ENCODE measurements at regions not wholly inside any gene's neighbourhood (a gene's known extent, or its start where the extent isn't known, plus 50 kb on each side); places are given as distances from the start of the nearest gene placed in this dataset.
A peak's percentile ranks its signal among the peaks of the same experiment; 100 is the strongest.

DNA sequence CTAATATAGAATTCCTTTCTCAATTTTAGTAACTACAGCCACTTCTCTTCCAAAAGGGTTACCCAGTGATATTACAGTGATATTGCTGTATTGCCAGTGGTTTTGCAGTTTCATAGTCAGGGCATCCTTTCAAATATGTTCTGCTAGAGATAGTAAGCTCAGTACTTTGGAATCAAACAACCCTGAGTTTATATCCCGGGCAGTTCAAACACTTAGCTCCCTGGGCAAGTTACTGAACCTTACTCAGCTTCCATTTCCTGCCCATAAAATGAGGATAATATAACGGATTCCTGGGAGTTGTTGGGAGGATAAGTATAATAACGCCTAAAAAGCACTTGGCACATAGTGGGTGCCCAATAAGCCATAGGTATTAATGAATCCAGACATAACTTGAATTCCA is 212.6 kb upstream of the PARD3B start:
- no peak for DNase-seq

DNA sequence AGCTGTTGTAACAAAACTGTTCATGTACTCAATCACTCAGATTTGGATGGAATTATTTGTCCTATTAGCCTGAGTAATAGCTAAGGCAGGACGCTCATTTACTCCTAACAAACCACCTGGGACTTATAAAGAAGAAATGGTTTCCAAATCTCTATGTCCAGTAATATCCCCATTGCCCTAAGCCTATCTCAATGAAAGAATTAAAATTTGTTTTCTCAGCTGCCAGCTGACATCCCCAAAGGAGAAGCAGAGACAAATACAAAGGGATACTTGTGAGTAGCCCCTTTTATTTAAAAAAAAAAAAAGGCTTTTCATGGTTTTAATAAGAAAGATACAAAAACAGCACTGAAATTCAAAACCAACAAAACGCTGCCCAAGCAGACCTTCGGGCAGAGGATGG is 211.4 kb upstream of the PARD3B start:
- no peak for DNase-seq

DNA sequence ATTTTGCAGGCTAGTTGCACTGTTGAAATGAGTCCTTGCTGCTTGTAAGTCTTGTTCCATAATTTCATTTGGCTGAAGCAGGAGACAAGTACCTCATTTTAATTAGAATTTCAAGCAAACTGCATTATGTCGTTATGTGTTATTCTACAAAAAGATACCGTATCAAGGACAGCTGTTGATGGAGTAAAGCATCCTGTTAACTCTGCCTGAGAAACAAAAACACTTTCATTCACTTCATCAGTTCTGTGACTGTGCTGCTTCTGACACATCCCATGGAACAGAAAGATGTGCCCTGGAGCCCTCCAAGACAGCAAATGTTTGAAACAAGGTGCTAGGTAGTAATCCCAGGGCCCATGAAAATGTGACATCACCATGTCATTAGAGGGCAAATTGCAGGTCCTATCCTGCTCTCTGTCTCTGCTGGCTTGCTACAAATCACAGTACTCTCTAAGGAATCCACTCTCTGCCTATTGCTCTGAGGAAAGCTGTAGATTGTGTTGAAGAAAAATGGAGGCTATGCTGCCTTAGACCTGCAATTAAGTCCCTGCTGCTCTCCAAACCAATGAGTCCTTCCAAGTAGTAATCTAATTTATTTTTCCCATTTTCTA is 209.7 kb upstream of the PARD3B start:
- DNase-seq = no peak

DNA sequence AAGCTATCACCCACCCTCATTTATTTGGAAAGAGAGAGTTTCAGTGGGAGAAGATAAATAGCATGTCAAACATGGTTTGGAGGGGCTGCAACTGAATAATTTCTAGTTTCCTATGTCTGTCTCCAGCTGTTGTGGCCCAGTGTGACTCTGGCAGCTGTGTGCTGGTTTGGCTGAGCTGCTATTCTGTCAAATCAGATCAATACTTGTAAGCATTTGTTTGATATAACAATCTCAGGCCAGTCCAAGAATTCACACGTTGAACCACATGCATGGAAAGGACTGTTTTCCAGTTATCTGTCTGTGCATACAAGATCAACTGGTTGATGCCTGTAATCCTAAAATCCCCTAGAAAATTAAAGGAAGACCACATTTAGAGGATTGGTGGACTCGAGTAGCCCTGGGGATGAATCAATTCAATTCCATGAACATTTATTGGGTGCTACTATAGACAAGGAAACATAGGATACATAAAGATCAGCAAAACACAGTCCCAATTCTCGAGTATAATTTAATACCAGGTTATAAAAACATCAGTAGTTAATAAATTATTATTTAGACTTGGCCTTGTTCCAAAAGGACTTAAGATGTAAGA is 209.0 kb upstream of the PARD3B start:
- DNase-seq = no peak

DNA sequence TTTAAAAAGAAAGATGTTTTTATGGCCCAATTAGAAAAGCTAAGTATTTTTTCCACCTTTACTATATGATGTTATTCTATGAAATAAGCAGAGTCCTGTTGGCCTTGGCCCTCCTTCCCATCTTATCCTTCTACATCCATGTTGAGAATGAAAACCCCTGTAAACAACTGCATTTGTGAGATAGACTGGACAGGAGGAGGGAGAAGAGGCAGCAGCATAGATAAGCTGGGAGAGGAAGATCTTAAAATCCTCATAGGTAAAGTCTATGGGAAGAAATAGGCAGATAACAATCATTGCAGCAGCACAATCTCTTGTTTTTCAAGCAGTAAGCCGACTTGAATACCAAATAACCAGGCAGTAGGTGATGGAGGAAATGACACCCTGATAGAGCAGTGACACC is 207.6 kb upstream of the PARD3B start:
- DNase-seq = no peak

DNA sequence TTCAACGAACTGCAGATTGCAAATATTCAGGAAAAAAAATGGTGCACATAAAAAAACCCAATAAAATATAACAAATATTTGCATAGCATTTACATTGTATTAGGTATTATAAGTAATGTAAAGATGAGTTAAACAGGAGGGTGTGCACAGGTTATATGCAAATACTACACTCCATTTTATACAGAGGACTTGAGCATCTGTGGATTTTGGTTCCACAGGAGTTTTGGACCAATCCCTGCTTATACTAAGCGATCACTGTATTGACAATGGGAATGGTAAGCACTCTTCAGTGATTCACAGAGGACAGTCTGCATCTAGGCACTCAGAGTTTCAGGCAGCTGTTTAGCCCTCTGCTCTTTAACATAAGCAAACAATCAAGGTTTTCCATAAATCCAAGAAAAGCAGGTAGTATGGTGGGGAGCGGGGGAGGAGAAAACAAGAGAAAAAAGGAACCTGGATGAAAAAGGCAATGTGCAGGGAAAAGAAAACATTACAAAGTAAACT is 206.0 kb upstream of the PARD3B start:
- no peak for DNase-seq

DNA sequence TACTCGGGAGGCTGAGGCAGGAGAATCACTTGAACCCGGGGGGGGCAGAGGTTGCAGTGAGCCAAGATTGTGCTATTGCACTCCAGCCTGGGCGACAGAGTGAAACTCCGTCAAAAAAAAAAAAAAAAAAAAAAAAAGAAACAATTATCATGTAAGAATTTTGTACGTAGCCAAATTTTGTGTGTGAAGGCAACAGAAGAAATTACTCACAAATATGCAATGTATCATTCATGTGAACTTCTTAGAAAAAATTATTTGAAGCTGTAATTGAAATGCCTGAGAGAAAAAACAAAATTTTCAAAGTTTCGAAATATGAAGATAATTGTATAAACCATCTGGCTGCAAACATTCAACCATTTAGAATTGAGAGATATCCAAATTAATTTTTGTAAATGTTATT is 204.8 kb upstream of the PARD3B start:
- DNase-seq = no peak

DNA sequence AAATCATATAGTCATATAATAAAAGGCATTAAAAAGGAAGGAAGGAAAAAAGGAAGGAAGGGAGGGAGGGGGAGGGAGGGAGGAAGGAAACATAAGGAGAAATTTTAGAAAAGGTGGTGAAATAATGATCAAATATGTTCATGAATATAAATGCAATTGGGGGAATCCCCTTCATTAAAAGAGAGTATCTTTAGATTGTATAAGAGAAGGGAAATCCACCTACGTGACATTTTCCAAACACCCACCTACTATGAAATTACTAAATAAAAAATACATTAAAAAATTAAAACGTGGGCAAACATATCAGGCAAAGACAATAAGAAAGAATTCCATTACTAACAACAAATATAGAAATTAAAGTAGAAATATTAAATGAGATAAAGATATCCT is 203.4 kb upstream of the PARD3B start:
- no peak for DNase-seq

DNA sequence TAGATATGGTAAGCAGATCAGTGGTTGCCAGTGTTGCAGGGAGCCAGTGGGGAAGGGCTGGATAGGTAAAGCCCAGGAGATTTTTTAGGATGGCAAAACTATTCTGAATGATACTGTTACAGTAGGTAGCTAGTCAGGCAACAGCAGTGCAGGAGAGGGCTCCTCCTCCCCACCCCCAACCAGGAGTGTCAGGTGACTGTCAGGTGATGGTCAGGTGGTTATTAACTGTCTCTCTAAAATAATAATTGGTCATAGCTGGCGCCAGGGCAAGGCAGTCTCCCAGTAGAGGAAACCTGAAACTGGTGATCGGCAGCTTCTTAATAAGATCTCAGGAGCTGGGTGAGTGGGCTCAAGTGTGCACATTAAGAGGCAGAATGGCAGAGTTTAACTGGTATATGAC is 201.6 kb upstream of the PARD3B start:
- DNase-seq = no peak

DNA sequence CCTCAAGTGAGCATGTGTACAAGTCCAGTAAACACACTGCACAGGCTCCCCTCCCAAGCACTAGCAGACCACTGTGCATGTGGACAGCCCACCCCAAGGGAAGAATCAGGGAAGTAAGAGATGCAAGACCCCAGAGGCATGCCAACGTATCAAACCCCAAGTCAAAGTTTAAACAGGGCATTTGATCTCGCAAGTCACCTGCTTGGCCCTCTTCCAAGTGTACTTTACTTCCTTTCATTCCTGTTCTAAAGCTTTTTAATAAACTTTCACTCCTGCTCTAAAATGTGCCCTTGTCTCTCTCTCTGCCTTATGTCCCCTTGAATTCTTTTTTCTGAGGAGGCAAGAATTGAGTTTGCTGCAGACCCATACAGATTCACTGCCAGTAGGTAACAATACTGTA is 201.2 kb upstream of the PARD3B start:
- no peak for DNase-seq

DNA sequence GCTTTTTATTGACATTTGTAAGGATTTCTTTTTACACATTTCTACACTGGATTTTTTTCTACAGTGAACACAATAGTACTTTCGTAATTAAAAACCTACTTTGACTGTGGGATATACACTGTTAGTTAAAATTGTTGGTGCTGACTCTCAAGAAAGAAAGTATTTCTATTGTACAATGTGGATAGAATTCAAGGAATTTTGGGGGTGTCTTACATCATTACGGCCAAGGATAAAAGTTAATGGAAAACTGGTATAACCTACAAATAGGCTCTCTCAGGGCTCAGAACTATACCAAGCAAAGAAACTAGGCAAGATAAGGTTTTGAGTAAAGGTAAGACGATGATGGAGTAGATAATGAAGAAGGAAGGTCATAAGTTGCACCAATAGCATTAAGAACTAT is 198.4 kb upstream of the PARD3B start:
- DNase-seq = no peak

DNA sequence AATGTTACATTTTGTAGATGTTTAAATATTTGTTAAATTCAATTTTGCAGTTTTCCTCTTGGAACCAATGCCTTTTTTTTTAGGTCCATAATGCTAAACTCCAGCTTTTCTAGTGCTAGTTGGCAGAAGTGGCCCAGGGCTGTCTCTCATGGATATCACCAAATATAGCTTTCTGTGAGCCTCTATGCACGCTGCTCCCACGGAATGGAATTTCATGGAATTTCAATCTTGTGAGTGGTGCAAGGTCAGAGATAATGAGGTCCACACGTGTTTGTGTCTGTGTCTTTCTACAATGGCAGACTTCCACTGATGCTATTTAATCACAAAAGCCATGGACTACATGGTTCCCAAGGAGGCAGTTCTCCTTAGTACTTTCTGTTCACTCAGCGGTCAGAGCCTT is 191.5 kb upstream of the PARD3B start:
- no peak for DNase-seq

DNA sequence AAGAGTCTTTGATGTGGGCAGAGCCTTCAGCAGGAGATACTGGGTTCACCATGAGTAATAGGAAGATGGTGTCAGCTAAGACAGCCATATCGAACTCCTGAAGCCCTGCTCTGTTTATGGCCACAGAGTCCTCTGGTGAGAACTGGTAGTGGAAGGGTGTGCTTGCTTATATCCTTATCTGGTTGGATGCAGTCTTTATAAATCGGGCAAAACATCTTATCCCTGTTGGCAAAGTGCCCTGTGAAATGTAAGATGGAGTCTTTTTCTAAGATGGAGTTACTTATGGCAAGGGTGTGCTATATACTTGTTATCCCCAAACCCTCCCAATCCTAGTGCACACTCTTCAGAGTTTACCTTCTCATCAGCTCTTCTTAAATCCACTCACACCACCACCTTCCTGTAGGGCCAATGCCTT is 190.8 kb upstream of the PARD3B start:
- DNase-seq = no peak

DNA sequence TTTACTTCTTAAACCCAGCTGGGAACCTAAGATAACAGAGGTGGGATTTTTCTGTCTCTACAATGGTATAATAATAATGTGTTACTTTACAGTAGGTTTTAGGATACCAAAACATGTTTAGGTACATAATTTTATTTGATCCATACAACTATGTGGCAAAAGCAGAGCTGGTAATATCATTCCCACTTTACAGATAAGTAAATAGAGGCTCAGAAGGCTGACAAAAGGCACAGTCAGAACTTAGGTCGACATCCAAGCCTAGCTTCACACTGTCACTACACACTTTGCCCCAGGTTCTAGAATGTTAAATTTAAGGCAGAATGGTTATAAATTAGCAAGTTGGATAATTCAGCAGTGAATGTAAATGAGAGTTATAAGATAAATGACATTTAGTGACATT is 189.6 kb upstream of the PARD3B start:
- no peak for DNase-seq

DNA sequence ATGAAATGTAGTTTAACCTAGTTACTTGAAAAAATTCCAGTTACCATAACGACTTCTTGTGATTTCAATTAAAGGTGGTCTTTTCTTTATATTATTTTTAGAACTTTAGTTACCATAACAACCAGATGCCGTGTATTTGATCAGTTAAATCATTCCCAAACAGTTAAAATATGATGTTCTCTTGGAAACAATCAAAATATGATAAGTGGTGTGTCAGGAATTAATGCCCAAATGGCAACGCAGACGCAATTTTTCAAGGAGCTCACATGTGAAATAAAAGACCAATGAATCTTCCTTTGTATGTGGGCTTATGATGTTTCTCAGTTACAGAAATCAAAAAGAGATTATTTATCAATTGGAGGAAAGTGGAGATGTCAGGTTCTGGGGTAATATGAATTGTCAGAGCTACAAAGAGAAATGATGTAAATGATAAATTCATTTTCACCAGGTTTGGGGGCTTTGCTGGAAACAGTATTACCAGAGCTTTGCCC is 189.1 kb upstream of the PARD3B start:
- no peak for DNase-seq

DNA sequence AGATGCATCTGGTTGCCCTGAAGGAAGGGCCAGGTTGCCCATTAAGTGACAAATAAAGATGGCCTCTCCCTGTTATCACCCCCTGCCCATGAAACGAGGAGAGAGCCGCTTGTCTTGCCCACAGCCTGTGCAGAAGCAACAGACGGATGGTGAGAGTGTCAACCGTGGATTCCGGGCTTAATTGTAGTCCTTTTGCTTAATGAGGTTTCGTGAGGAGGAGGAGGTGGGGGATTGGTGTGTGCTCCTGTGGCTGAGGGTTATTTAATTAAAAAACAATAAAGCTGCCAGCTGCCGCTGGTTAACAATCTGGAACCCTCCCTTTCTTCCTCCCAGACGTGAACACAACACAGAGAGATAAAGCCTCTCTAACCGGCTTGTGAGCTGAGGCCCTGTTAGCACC is 188.0 kb upstream of the PARD3B start:
- no peak for DNase-seq

DNA sequence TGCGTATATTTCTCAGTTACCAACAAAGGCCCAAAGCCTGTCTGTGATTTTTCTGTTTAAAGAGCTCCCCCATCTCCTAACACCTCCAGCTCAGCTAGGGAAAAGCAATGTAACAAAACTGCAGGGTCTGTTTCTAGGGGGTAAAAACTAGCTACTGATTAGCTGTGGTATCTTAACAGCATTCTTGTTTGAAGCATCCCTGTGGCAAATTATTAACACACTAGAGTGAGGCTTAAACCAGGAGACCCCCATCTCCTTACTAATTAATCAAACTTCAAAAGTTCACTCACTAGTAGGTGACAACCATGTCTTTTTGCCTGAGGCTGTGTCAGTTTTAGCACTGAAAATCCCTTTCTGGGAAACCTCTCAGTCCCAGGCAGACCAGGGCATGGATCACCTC is 186.2 kb upstream of the PARD3B start:
- no peak for DNase-seq

DNA sequence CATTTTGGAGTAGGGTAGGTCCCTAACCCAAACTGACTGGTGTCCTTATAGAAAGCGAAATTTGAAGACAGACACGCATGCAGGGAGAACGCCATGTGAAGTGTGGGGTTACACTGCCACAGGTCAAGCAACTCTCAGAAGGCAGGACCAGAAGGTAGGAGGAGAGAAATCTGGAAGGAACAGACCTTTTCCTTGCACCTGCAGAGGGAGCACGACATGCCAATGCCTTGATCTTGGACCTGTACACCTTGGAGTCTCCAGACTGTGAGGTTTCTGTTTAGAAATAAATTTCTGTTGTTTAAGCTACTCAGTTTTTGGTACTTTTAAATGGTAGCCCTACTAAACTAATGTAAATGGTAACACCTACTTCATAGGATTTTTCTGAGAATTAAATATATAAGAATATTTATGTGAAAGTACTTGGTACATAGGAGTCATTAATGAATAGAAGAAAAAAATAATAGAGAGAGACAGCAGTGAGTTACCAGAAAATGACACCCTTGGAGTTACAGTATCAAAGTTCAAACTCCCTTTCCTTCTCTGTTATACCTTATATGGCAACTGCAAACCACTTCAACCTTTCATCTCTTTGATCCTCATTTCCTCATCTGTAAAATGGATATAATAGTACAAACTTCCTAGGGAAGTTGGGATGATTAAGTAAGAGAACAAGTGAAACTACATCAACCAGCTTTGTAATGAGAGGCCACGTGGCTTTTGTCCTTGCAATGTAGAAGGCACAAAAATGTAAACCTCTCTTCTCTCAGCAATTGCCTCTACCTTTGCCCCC is 184.9 kb upstream of the PARD3B start:
- DNase-seq = no peak

DNA sequence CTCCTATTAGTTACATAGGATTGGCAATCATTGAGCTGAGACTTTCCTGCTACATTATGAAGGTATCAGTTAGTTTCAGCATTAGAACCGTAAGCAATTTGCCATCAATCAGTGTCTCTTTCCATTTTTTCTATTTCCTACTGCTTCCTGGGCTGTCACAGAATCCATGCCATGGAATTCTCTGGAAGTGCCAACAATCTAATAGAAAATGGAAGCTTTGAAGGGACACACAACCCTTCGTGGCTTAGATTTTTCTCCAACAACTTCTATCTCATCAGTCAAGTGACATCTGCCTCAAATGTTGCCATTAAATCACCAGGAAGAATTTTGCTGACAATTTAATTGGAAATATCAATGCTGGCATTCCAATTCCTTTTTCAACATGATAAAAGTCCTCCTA is 183.5 kb upstream of the PARD3B start:
- DNase-seq = peak; percentile 1

DNA sequence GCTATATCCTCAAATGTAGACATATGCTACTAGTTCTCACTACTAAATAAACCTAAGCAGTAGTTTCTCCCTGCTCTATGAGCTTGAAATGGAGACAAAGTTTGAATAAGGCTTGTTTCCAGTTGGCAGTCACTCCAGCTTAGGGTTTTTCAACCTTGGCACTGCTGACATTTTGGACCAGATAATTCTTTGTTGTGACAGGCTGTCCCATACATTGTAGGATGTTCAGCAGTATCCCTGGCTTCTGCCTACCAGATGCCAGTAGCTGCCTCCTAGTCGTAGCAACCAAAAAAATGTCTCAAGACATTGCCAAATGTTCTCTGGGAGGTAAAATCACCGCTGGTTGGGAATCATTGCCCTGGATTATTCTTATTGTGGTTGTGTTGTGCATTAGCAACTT is 182.7 kb upstream of the PARD3B start:
- peak; percentile 89 for DNase-seq

DNA sequence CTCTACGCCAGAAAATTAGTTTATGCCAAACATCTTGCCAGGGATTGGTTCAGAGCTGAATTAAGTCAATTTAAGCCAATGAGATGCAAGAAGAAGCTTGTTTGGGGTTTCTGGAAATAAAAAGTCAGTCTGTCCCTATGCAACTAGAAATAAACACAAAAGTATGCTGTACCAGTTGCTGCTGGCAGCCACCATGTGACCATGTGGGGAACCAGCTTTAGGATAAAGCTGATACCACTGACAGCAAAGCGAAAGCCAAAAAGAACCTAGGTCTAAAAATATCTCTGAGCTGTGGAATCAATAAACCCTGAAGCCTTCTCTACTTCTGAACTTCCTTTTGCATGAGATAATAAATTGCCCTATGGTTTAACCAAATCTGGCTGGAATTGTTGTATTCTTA is 181.8 kb upstream of the PARD3B start:
- no peak for DNase-seq

DNA sequence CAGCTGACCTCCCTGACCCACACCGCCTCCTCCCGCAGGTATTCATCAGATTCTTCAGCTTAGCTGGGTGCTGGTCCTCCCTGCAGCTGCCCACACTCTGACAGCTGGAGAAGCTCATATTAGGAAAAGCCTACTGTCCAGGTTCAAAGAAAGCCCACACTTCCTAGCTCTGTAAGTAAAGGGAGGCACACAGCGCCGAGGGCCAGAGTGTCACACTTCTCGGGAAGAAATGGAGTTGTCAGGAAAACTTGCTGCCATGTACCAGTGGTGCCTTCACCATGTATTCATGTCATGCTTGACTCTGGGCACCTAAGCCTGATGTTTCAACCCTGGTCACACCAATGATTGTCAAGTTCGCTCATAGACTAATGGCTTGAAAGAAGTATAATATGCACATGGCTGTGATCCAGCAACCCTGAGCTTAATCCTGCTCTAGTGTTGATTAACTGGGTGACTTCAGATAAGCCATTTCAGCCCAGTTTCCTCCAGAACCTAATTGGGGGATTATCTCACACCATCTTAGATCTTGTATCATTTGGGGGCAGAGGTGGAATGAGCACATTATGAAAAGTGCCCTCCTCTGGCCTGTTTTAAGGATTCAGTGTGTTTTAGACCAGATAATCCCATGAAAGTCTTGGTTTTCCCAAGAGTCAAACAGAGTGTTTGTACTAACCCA is 180.3 kb upstream of the PARD3B start:
- no peak for DNase-seq

DNA sequence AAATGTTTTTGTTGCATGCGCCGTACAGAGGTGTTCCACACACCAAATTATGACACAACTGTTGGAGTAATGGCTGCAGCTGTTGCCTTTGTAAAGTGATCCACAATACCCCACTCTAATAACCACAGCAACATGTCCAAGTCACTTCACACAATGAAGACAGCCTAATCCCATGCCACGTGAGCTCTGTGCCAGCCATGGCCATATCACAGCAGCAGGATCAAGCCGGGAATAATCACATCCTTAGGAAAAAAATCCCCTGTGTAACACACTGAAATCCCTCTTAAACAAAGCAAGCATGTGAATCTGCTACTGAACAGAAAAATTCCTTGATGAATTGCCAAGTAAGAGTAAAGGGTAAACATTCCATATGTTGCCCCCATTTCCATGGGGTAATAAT is 179.5 kb upstream of the PARD3B start:
- DNase-seq = no peak

DNA sequence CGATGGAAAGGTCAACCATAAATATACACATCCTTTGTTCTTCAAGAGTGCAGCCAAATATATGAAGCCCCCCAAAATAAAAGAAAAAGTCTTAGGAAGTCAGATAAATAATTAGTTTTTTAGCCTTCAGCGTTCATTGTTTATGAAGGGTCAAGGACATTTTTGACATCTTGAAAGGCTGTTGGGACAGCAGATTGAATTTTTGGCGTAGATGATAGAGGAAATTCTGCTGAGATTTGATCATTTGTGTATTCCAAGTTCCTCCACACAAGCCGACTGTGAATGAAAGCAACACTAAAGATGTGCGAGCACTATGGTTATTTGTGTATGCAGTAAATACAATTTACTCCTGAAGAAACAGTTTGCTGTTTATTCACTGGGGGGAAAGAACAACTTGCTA is 177.8 kb upstream of the PARD3B start:
- no peak for DNase-seq
